Psoas muscle (tissue), 7 donors: ENCODE measurements at regions not wholly inside any gene's neighbourhood (a gene's known extent, or its start where the extent isn't known, plus 50 kb on each side); places are given as distances from the start of the nearest gene placed in this dataset.
A peak's percentile ranks its signal among the peaks of the same experiment; 100 is the strongest.

Source experiments
- ATAC-seq, 4 donors: fragments of 200-7000 bp; cut with Tn5 transposase; one replicate each; pipeline ENCODE4 v1.9.1; 2020; ENCODE audit warnings: moderate library complexity in 3 of 4, mild to moderate bottlenecking in 2 of 4
- DNase-seq, 2 donors: peaks; one replicate each; pipeline ENCODE4 v3.0.0-alpha.2; 2020
- H3K27ac ChIP-seq: fragments of 200-600 bp; one replicate; pipeline ENCODE4 v1.8.0; 2022
- H3K27me3 ChIP-seq, 3 donors: fragments of 200-600 bp in 1 of 3; one replicate each; pipeline versions ENCODE4 v1.6.1 to v1.8.0; 2013 to 2022; ENCODE audit warnings: low read length in 2 of 3, mild to moderate bottlenecking in 2 of 3, moderate library complexity in 1 of 3; ENCODE audit not compliant: insufficient read depth in 3 of 3
- H3K36me3 ChIP-seq, 2 donors: fragments of 200-600 bp in 1 of 2; one replicate each; pipeline versions ENCODE4 v1.6.1 to v1.8.0; 2013 to 2022; ENCODE audit warnings: low read depth in 1 of 2, mild to moderate bottlenecking in 1 of 2, moderate library complexity in 1 of 2; ENCODE audit not compliant: insufficient read depth in 1 of 2
- H3K4me1 ChIP-seq: fragments of 200-600 bp; one replicate; pipeline ENCODE4 v1.8.0; 2022
- H3K4me3 ChIP-seq: fragments of 200-600 bp; one replicate; pipeline ENCODE4 v1.8.0; 2022; ENCODE audit warnings: mild to moderate bottlenecking
- H3K9me3 ChIP-seq: fragments of 200-600 bp; one replicate; pipeline ENCODE4 v1.8.0; 2022
- CTCF ChIP-seq: fragments of 200-600 bp; IDR thresholded peaks from one replicate; pipeline ENCODE4 v1.8.0; 2022; ENCODE audit warnings: antibody characterized with exemption
- WGBS, 3 donors: extraction: QIAGEN DNeasy Blood & Tissue Kit; methylation state at CpG; one replicate each; pipeline versions ENCODE4 v1.1.6 to v1.1.7; 2013; 5-methylcytosine and 5-hydroxymethylcytosine counted together
- intact Hi-C, 2 donors: fragments of 100-400 bp; cut with DNase I; formaldehyde crosslinking; loops; one replicate each; pipeline versions ENCODE4 v1.11.0 to v1.14.2; 2022
- donor health status: healthy with polysubstance abuse.
- donor health status: DM: no; HTN: no; CAD: no; lungs with moderate emphysema.
- donor health status: Bipolar disorder and iron deficiency.
- donor health status: healthy.
- donor health status: DM: yes; HTN: yes; CAD: no.
- donor health status: DM: no; HTN: no; CAD: no.
- donor health status: DM: yes; HTN: yes; CAD: no.

- ATAC-seq (no peak), DNase-seq (no peak)
- no peaks in the 10 kb centered on the region for H3K9me3 ChIP-seq
- no peak overlapping the region for H3K4me3 ChIP-seq
- peaks cover 0 to 2% (median 0%) of the 10 kb centered on the region in 3 donors for H3K27me3 ChIP-seq
- no peaks in the 10 kb centered on the region for H3K36me3 ChIP-seq
- 81 to 87% (median 86%) methylated on average over 11 of the region's 11 CpGs for WGBS, 3 donors
- no peaks in the 10 kb centered on the region for H3K4me1 ChIP-seq
- intact Hi-C loops: no loop called here
- H3K27ac ChIP-seq: peak overlapping the region; percentile 27
- no peak for TF ChIP-seq CTCF
Observed at GRCh38 chr19:33878910-33879810, 82.5 kb downstream of the KCTD15 start.

- H3K9me3 ChIP-seq: no peaks in the 10 kb centered on the region
- intact Hi-C loops: no loop called here
- 25 to 29% (median 26%) methylated on average over 15 of the region's 15 CpGs for WGBS, 3 donors
- peak overlapping the region; percentile 27 for H3K27ac ChIP-seq
- no peak for TF ChIP-seq CTCF
- DNase-seq (no peak), ATAC-seq (peak in 1 of 4 donors; percentile 44)
- no peaks in the 10 kb centered on the region for H3K4me1 ChIP-seq
- H3K27me3 ChIP-seq: peaks cover 0 to 2% (median 0%) of the 10 kb centered on the region in 3 donors
- no peak overlapping the region for H3K4me3 ChIP-seq
- no peaks in the 10 kb centered on the region for H3K36me3 ChIP-seq
Observed at GRCh38 chr19:33879818-33880575, 83.3 kb downstream of the KCTD15 start.

- Histone ChIP-seq H3K27ac (no peak overlapping the region), H3K36me3 (no peaks in the 10 kb centered on the region), H3K4me1 (no peaks in the 10 kb centered on the region), H3K4me3 (no peak overlapping the region), H3K9me3 (no peaks in the 10 kb centered on the region), H3K27me3 (peaks cover 0 to 3% (median 0%) of the 10 kb centered on the region in 3 donors)
- no peak for TF ChIP-seq CTCF
- WGBS, 3 donors: 8 to 10% (median 9%) methylated on average over 12 of the region's 12 CpGs
- no peak for DNase-seq
- intact Hi-C loops: no loop called here
- ATAC-seq: peak in 2 of 4 donors; percentile 35 to 41
Observed at GRCh38 chr19:33883859-33884519, 87.3 kb downstream of the KCTD15 start.

GRCh38 chr19:33885236-33885635 is 88.6 kb downstream of the KCTD15 start:
- 60 to 75% (median 64%) methylated on average over 6 of the region's 6 CpGs for WGBS, 3 donors
- no peak overlapping the region for H3K4me3 ChIP-seq

More at GRCh38 chr19:33885236-33885635, 88.6 kb downstream of the KCTD15 start:
- TF ChIP-seq CTCF: no peak
- no peak overlapping the region for H3K27ac ChIP-seq
- no peaks in the 10 kb centered on the region for H3K9me3 ChIP-seq
- intact Hi-C loops: no loop called here
- no peak for DNase-seq
- no peak for ATAC-seq
- H3K4me1 ChIP-seq: no peaks in the 10 kb centered on the region
- peaks cover 0 to 3% (median 0%) of the 10 kb centered on the region in 3 donors for H3K27me3 ChIP-seq
- H3K36me3 ChIP-seq: no peaks in the 10 kb centered on the region
